ENCODE measurements at regions not wholly inside any gene's neighbourhood (a gene's known extent, or its start where the extent isn't known, plus 50 kb on each side); places are given as distances from the start of the nearest gene placed in this dataset.

GRCh38 chr3:6018456-6018855 is 830.9 kb downstream of the EDEM1 start:
- TF ChIP-seq HMGXB4 (CRISPR knock-in tag; IDR thresholded peaks at IDR 0.05; ENCODE audit: borderline replicate concordance) (no peak), CTCF (IDR thresholded peaks at IDR 0.05) (no peak), HOXA7 (CRISPR knock-in tag; IDR thresholded peaks at IDR 0.05) (no peak)

Measured in A549 (cell line).